Transverse colon (tissue), 4 donors: ENCODE measurements at regions not wholly inside any gene's neighbourhood (a gene's known extent, or its start where the extent isn't known, plus 50 kb on each side); places are given as distances from the start of the nearest gene placed in this dataset.

Experiments used
- CTCF ChIP-seq, 5 experiments: fragments of 200-600 bp in 3 of 5; fragments of 450-650 bp in 2 of 5; sonication (generic) in 3 of 5; IDR thresholded peaks; 1 replicate in 2 of 5; 2 replicates in 3 of 5; pipeline ENCODE4 v1.5.1; 2016 to 2017; ENCODE audit warnings: antibody characterized with exemption in 5 of 5, inconsistent platforms in 3 of 5, mild to moderate bottlenecking in 2 of 5, moderate library complexity in 1 of 5
- EP300 ChIP-seq: sonication (generic); formaldehyde crosslinking; IDR thresholded peaks from one replicate; pipeline ENCODE4 v1.6.1; 2017; ENCODE audit warnings: antibody characterized with exemption, low read depth
- POLR2A ChIP-seq: fragments of 450-650 bp; IDR thresholded peaks from one replicate; pipeline ENCODE4 v1.6.1; 2016; ENCODE audit warnings: antibody characterized with exemption, mild to moderate bottlenecking, moderate library complexity
- POLR2AphosphoS5 ChIP-seq, 3 donors: sonication (generic); formaldehyde crosslinking; IDR thresholded peaks; one replicate each; pipeline ENCODE4 v1.6.1; 2016; ENCODE audit warnings: antibody characterized with exemption in 3 of 3

- TF ChIP-seq CTCF (IDR thresholded peaks at IDR 0.05) (no peak), POLR2AphosphoS5 (IDR thresholded peaks at IDR 0.05) (no peak), POLR2A (no peak), EP300 (no peak)
Measured at GRCh38 chr12:93092649-93092945, 163.5 kb upstream of the EEA1 start.
